Mesodermal cell (in vitro differentiated cells): ENCODE measurements at regions not wholly inside any gene's neighbourhood (a gene's known extent, or its start where the extent isn't known, plus 50 kb on each side); places are given as distances from the start of the nearest gene placed in this dataset.

ENCODE experiments used
- H3K27ac ChIP-seq: 2 replicates; pipeline ENCODE4 v1.7.0; 2013; ENCODE audit warnings: mild to moderate bottlenecking, low read depth, low read length, moderate library complexity; ENCODE audit not compliant: severe bottlenecking
- H3K36me3 ChIP-seq: 2 replicates; pipeline ENCODE4 v1.7.1; 2013; ENCODE audit warnings: mild to moderate bottlenecking, low read length, moderate library complexity; ENCODE audit not compliant: control insufficient read depth, insufficient read depth
- H3K4me1 ChIP-seq: one replicate; pipeline ENCODE4 v1.7.1; 2013; ENCODE audit warnings: mild to moderate bottlenecking, low read length; ENCODE audit not compliant: insufficient read depth, control insufficient read depth, poor library complexity, severe bottlenecking
- H3K4me3 ChIP-seq: 2 replicates; pipeline ENCODE4 v1.7.0; 2013; ENCODE audit warnings: low read length, control low read depth, mild to moderate bottlenecking; ENCODE audit not compliant: insufficient read depth, poor library complexity, severe bottlenecking; ENCODE audit errors: extremely low read depth
- H3K9me3 ChIP-seq: 2 replicates; pipeline ENCODE4 v1.7.1; 2013; ENCODE audit warnings: mild to moderate bottlenecking, low read length, moderate library complexity; ENCODE audit not compliant: control insufficient read depth
- WGBS, 2 experiments: methylation state at CpG; one replicate each; pipeline ENCODE4 v1.1.5; 2013; ENCODE audit warnings: missing lambda C conversion rate in 2 of 2; ENCODE audit not compliant: insufficient coverage in 2 of 2; 5-methylcytosine and 5-hydroxymethylcytosine counted together

- Histone ChIP-seq H3K9me3 (peaks cover 2% of the 10 kb centered on the region), H3K27ac (no peak overlapping the region), H3K36me3 (no peaks in the 10 kb centered on the region), H3K4me3 (peak overlapping the region; percentile 53), H3K4me1 (no peaks in the 10 kb centered on the region)
- 0 to 2% methylated on average over 21 to 27 of the region's 30 CpGs for WGBS, 2 experiments
These were observed 184.0 kb downstream of the GPX5 start for GRCh38 chr6:28709478-28710349.

DNA sequence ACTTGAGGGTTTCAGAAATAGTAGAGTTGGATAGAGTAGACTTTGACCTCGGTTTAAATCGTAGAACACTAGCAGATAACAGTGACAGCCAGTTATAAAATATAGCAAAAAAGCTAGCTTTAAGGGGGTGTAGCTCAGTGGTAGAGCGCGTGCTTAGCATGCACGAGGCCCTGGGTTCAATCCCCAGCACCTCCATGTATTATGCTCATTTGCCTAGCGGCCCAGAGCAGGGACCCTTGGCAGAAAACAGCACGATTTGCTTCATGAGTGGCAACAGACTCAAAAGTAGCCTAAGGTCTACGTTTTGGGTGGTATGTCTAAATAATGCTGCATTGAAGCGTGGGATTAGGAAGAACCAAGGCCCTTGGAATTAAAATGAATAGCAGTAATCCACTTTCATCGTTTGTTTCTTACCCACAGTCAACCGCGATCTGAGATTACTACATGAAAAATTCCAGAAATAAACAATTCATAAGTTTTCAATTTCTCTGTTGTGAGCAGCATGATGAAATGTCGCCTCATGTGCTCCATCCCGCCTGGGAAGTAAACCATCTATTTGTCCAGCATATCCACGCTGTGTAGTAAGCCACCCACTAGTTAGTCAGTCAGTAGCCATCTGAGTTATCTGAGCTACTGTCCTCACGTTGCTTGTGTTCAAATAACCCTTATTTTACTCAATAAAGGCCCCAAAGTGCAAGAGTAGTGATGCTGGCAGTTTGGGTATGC lies 184.9 kb downstream of the GPX5 start:
- peaks cover 2% of the 10 kb centered on the region for H3K9me3 ChIP-seq
- H3K4me1 ChIP-seq = no peaks in the 10 kb centered on the region
- H3K27ac ChIP-seq = no peak overlapping the region
- peak overlapping the region; percentile 53 for H3K4me3 ChIP-seq
- WGBS, 2 experiments = 50 to 63% methylated on average over 8 to 9 of the region's 16 CpGs
- no peaks in the 10 kb centered on the region for H3K36me3 ChIP-seq

GRCh38 chr6:28711325-28711724 lies 185.6 kb downstream of the GPX5 start:
- no peak overlapping the region for H3K4me3 ChIP-seq
- no peak overlapping the region for H3K27ac ChIP-seq
- H3K4me1 ChIP-seq = no peaks in the 10 kb centered on the region
- no peaks in the 10 kb centered on the region for H3K36me3 ChIP-seq
- peaks cover 2% of the 10 kb centered on the region for H3K9me3 ChIP-seq
- no CpG with 5 or more reads among the region's 4 CpGs for WGBS, 2 experiments

- Histone ChIP-seq H3K9me3 (peaks cover 2% of the 10 kb centered on the region), H3K36me3 (no peaks in the 10 kb centered on the region), H3K4me1 (no peaks in the 10 kb centered on the region), H3K27ac (no peak overlapping the region), H3K4me3 (no peak overlapping the region)
- 78 to 84% methylated on average over 2 to 5 of the region's 5 CpGs for WGBS, 2 experiments
These were observed 186.2 kb downstream of the GPX5 start for GRCh38 chr6:28711788-28712341.

DNA sequence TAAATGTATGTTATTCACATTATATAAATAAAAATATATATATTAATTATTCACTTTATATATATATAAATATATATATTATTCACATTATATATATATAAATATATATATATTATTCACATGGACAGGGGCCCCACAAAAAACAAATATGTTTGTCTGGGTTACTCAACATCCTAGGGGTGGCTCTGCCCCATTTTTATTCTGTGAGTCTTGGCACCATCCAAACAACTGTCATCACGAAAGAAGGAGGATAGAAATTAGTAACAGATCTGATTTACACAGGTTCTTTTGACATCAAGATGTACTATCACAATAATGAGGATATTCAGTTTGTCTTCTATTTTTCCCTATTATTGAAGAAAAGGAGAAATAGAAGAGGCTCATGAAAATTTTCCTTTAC lies 187.3 kb downstream of the GPX5 start:
- no CpG with 5 or more reads among the region's 1 CpG for WGBS, 2 experiments
- Histone ChIP-seq H3K27ac (no peak overlapping the region), H3K4me3 (no peak overlapping the region), H3K9me3 (peaks cover 2% of the 10 kb centered on the region), H3K4me1 (no peaks in the 10 kb centered on the region), H3K36me3 (no peaks in the 10 kb centered on the region)

DNA sequence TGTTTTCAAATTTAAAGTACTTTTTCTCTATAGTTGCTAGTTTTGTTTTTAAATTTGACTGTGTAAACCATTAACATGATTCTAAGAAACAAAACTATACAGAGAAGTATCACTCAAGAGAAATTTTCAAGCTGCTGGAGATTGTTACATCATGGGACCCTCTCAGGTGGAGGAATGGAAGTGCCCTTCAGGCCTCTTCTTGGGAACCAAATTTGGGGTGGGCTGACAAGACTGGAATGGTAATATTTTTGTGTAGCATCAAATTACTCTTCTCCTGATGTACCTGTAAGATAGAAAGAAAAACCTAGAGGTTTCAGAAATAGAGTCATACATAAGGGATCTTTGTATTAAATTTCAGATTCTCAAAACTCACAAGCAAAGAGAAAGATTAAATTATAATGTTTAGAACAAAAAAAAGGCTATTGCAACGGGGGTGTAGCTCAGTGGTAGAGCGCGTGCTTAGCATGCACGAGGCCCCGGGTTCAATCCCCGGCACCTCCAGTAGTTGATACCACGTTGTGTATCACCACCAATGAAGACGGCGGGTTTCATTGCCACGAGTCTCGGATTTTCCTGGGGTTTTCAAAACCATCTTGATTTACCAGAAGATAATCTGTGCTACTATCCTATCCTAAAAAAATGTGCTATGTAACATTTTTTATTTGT lies 193.7 kb downstream of the GPX5 start:
- no peak overlapping the region for H3K27ac ChIP-seq
- H3K4me3 ChIP-seq = no peak overlapping the region
- H3K9me3 ChIP-seq = no peaks in the 10 kb centered on the region
- H3K36me3 ChIP-seq = no peaks in the 10 kb centered on the region
- WGBS, 2 experiments = 14 to 15% methylated on average over 6 to 7 of the region's 11 CpGs
- H3K4me1 ChIP-seq = no peaks in the 10 kb centered on the region

GRCh38 chr6:28720357-28721231 lies 194.9 kb downstream of the GPX5 start:
- Histone ChIP-seq H3K36me3 (no peaks in the 10 kb centered on the region), H3K4me1 (no peaks in the 10 kb centered on the region), H3K4me3 (no peak overlapping the region), H3K27ac (no peak overlapping the region), H3K9me3 (no peaks in the 10 kb centered on the region)
- 68 to 71% methylated on average over 21 of the region's 26 CpGs for WGBS, 2 experiments

DNA sequence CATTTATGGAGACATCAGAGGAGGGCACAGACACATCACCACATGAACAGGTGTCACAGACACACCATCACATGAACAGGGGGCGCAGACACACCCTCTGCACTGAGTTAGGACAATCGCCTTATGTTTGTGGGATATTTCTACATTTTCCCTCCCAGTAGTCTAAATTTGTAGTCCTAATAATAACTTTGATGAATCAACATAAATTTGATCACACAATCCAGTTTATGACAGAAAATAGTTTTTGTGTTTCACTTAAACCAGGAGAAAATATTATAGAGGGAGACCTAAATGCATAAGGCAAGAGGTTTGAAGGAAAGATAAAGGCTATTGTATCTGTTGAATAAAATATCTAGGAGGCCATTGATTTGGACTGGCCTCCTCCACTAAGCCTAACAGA lies 195.7 kb downstream of the GPX5 start:
- no CpG with 5 or more reads among the region's 2 CpGs for WGBS, 2 experiments
- Histone ChIP-seq H3K27ac (no peak overlapping the region), H3K4me3 (no peak overlapping the region), H3K4me1 (no peaks in the 10 kb centered on the region), H3K36me3 (no peaks in the 10 kb centered on the region), H3K9me3 (no peaks in the 10 kb centered on the region)

GRCh38 chr6:28724395-28724794 lies 198.7 kb downstream of the GPX5 start:
- H3K9me3 ChIP-seq = no peaks in the 10 kb centered on the region
- WGBS, 2 experiments = 60% methylated on average over 1 of the region's 1 CpG; no CpG with 5 or more reads in 1 of the 2 experiments
- no peak overlapping the region for H3K27ac ChIP-seq
- H3K36me3 ChIP-seq = no peaks in the 10 kb centered on the region
- no peak overlapping the region for H3K4me3 ChIP-seq
- H3K4me1 ChIP-seq = no peaks in the 10 kb centered on the region
